ENCODE measurements at regions not wholly inside any gene's neighbourhood (a gene's known extent, or its start where the extent isn't known, plus 50 kb on each side); places are given as distances from the start of the nearest gene placed in this dataset.

- no peak for TF ChIP-seq EZH2 (IDR thresholded peaks at IDR 0.05; ENCODE audit: low read length, missing control alignments)
- TF ChIP-seq CTCF (conservative IDR thresholded peaks at IDR 0.05 in 1 of 2, IDR thresholded peaks at IDR 0.05 in 1 of 2; ENCODE audit: low read depth in 1 of 2, low read length in 2 of 2): no peak
Measured at GRCh38 chr4:45701621-45702020, 422.2 kb downstream of the GABRG1 start.

All from fibroblast of lung (primary cell).